Activated CD4-positive, alpha-beta memory T cell treated with anti-CD3 and anti-CD28 coated beads for 36 hours (primary cell): ENCODE measurements at regions not wholly inside any gene's neighbourhood (a gene's known extent, or its start where the extent isn't known, plus 50 kb on each side); places are given as distances from the start of the nearest gene placed in this dataset.

Experiments used
- CTCF ChIA-PET: fragments of 350-600 bp; sonication (Branson Sonifier 250); formaldehyde crosslinking; loops from one replicate; lab custom pipeline; 2021; ENCODE audit warnings: antibody characterized with exemption, inconsistent platforms; lab: Charles Lee
- POLR2A ChIA-PET: fragments of 350-600 bp; sonication (Branson Sonifier 250); formaldehyde crosslinking; loops from one replicate; lab custom pipeline; 2021; ENCODE audit warnings: antibody characterized with exemption; lab: Charles Lee
- DNase-seq: peaks from one replicate; pipeline ENCODE4 v3.0.0-alpha.2; 2020
- H3K27ac Mint-ChIP-seq: one replicate; pipeline ENCODE4 v1.8.0; 2021; ENCODE audit warnings: mixed read lengths
- H3K27me3 Mint-ChIP-seq: one replicate; pipeline ENCODE4 v1.8.0; 2021; ENCODE audit warnings: mixed read lengths
- H3K36me3 Mint-ChIP-seq: one replicate; pipeline ENCODE4 v1.8.0; 2021; ENCODE audit warnings: mixed read lengths
- H3K4me1 Mint-ChIP-seq: one replicate; pipeline ENCODE4 v1.8.0; 2021; ENCODE audit warnings: low read depth, mixed read lengths
- H3K4me3 Mint-ChIP-seq: one replicate; pipeline ENCODE4 v1.8.0; 2021; ENCODE audit warnings: mild to moderate bottlenecking, mixed read lengths
- H3K9me3 Mint-ChIP-seq: one replicate; pipeline ENCODE4 v1.8.0; 2021; ENCODE audit warnings: mixed read lengths
- intact Hi-C: fragments of 100-400 bp; cut with micrococcal nuclease; formaldehyde crosslinking; loops from one replicate; pipeline ENCODE4 v1.15.1; 2023

GRCh38 chr18:11432360-11432811 is 177.0 kb upstream of the SLC35G4 start:
- no peak for DNase-seq
- intact Hi-C loops, result no loop called here
- no peaks in the 10 kb centered on the region for H3K4me1 Mint-ChIP-seq
- no peaks in the 10 kb centered on the region for H3K36me3 Mint-ChIP-seq
- H3K27ac Mint-ChIP-seq, result no peak overlapping the region
- ChIA-PET POLR2A (no interaction called here), CTCF (no interaction called here)
- H3K9me3 Mint-ChIP-seq, result no peaks in the 10 kb centered on the region
- no peak overlapping the region for H3K4me3 Mint-ChIP-seq
- H3K27me3 Mint-ChIP-seq, result peaks cover 2% of the 10 kb centered on the region

DNA sequence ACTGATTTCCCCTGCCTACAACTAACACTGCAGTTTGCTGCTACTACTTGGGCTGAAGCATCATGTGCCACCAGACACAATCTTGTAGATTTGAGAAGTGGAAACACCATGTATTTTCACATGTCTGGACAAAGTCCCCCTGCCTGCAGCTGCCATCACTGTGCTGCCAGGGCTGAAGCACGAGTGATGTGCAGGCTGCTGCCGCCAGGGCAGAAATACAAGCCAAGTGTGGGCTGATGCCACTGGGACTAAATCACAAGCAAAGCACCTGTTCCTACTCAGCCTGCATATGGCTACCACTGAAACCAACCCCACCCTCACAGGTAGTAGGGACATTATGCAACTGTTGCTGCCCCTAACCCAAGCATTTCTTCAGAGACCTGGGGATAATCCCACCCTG is 179.5 kb upstream of the SLC35G4 start:
- no peaks in the 10 kb centered on the region for H3K4me1 Mint-ChIP-seq
- H3K4me3 Mint-ChIP-seq, result no peak overlapping the region
- H3K27ac Mint-ChIP-seq, result no peak overlapping the region
- intact Hi-C loops, result no loop called here
- CTCF ChIA-PET, result no interaction called here
- H3K36me3 Mint-ChIP-seq, result no peaks in the 10 kb centered on the region
- H3K27me3 Mint-ChIP-seq, result peaks cover 2% of the 10 kb centered on the region
- no peaks in the 10 kb centered on the region for H3K9me3 Mint-ChIP-seq
- POLR2A ChIA-PET, result no interaction called here
- no peak for DNase-seq

- Mint-ChIP-seq H3K9me3 (no peaks in the 10 kb centered on the region), H3K27ac (no peak overlapping the region), H3K4me3 (no peak overlapping the region), H3K27me3 (no peaks in the 10 kb centered on the region), H3K36me3 (no peaks in the 10 kb centered on the region), H3K4me1 (no peaks in the 10 kb centered on the region)
- DNase-seq, result no peak
- POLR2A ChIA-PET, result no interaction called here
- intact Hi-C loops, result no loop called here
- CTCF ChIA-PET, result no interaction called here
These were observed 184.2 kb upstream of the SLC35G4 start for GRCh38 chr18:11425211-11425610.

DNA sequence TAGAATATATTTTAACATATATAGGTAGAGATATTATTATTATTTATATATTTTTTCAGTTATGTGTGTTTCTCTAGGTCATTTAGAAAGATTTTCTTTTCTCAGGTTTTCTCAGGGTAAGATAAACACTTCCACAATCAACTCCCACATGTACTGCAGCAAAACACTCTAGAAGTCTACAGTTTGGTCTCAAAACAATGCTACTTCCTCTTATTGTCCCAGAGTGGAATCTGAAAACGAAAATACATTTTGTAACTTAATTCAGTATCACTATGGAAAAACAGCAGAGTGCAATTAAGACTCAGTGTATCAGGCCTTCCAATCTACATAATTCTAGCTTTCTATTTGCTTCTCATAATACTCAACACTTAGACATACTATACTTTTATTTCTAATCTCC is 190.1 kb upstream of the SLC35G4 start:
- intact Hi-C loops, result no loop called here
- Mint-ChIP-seq H3K4me1 (no peaks in the 10 kb centered on the region), H3K27ac (no peak overlapping the region), H3K27me3 (no peaks in the 10 kb centered on the region), H3K36me3 (no peaks in the 10 kb centered on the region), H3K9me3 (no peaks in the 10 kb centered on the region), H3K4me3 (no peak overlapping the region)
- ChIA-PET CTCF (no interaction called here), POLR2A (no interaction called here)
- no peak for DNase-seq

DNA sequence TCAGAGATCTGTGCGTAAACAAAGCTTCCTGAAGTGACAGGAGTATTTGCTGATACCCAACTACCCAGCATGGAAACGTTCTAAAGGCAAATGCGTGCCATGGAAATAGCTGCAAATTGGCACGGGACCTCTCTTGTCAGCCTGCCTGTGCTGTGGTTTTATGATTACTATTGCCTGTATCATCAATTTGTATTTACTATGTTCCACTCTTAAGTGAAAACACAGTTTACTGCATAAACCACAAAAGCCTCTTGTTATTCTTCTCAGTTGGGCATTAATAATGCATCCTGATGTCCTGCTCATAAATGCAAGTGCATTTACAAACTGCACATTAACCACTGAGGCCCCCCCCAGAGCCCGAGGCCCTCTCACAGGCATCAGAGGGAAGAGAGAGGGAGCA is 196.6 kb upstream of the SLC35G4 start:
- no peaks in the 10 kb centered on the region for H3K4me1 Mint-ChIP-seq
- no peak overlapping the region for H3K4me3 Mint-ChIP-seq
- no peak for DNase-seq
- H3K36me3 Mint-ChIP-seq, result no peaks in the 10 kb centered on the region
- intact Hi-C loops, result no loop called here
- H3K27ac Mint-ChIP-seq, result no peak overlapping the region
- H3K27me3 Mint-ChIP-seq, result peaks cover 3% of the 10 kb centered on the region
- CTCF ChIA-PET, result no interaction called here
- no peaks in the 10 kb centered on the region for H3K9me3 Mint-ChIP-seq
- POLR2A ChIA-PET, result no interaction called here

DNA sequence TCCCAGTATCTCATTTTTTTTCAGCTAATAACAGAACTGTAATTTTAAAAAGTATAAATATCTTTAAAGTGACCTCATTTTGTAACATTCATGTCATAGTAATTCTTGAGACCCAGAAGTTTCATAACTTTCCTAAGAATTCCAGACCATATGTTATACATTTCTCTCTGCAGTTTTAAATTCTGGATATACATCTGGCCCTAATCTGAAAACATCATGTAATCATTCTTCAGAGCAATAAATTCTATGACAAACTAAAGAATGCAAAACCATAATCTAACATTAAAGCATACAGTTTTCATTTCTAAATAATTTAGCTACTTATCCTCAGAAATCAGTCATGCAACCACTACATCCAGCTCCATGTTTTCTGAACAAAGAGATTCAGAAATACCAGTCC is 198.3 kb upstream of the SLC35G4 start:
- DNase-seq, result no peak
- H3K4me3 Mint-ChIP-seq, result no peak overlapping the region
- H3K9me3 Mint-ChIP-seq, result no peaks in the 10 kb centered on the region
- peaks cover 3% of the 10 kb centered on the region for H3K27me3 Mint-ChIP-seq
- H3K4me1 Mint-ChIP-seq, result no peaks in the 10 kb centered on the region
- H3K27ac Mint-ChIP-seq, result no peak overlapping the region
- intact Hi-C loops, result no loop called here
- POLR2A ChIA-PET, result no interaction called here
- no peaks in the 10 kb centered on the region for H3K36me3 Mint-ChIP-seq
- CTCF ChIA-PET, result no interaction called here

DNA sequence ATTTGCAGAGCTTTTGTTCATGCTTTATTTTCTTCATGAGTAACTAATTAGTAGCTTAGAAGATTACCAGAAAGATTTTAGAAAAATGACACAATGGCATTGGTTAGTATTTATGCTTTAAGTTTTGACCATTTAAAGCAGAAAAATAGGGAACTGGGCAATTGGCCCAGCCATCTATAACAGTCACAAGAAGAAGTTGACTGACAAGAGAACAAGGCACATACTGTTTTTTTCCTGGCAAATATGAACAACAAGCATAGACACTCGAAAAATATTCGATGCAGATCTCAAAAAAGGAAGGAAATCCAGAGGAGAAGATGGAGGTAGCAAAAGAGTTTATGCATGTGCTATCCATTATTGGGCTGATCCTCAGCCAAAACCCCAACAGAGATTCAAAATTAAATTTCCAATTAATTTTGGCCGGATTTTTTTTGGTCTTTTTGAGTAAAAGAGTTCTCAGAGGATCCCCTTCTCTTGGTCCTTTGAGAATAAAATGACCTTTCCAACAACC is 200.8 kb upstream of the SLC35G4 start:
- Mint-ChIP-seq H3K27me3 (peaks cover 3% of the 10 kb centered on the region), H3K36me3 (no peaks in the 10 kb centered on the region), H3K9me3 (no peaks in the 10 kb centered on the region), H3K27ac (no peak overlapping the region), H3K4me3 (no peak overlapping the region), H3K4me1 (no peaks in the 10 kb centered on the region)
- POLR2A ChIA-PET, result no interaction called here
- CTCF ChIA-PET, result no interaction called here
- DNase-seq, result no peak
- intact Hi-C loops, result no loop called here

DNA sequence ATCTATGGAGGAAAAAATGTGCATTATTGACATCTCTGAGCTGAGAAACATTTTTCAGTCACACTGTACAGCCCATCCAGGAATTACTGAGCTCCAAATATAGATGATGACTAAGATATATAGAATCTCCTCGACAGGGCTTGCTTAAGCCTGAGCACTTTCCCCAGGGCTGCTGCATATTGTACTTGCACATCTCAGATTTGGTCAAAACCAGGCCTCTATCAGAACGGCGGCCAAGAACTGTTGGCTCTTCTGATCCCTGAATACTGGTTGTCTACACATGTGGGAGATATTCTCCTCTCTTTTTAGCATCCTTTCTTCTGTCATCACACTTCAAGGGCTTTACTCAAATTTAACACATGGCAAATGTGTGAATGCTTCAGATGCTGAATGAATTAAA is 201.5 kb upstream of the SLC35G4 start:
- Mint-ChIP-seq H3K36me3 (no peaks in the 10 kb centered on the region), H3K9me3 (no peaks in the 10 kb centered on the region), H3K4me3 (no peak overlapping the region), H3K27ac (no peak overlapping the region), H3K27me3 (peaks cover 3% of the 10 kb centered on the region), H3K4me1 (no peaks in the 10 kb centered on the region)
- intact Hi-C loops, result no loop called here
- CTCF ChIA-PET, result no interaction called here
- DNase-seq, result no peak
- POLR2A ChIA-PET, result no interaction called here

GRCh38 chr18:11405804-11406203 is 203.6 kb upstream of the SLC35G4 start:
- ChIA-PET CTCF (no interaction called here), POLR2A (no interaction called here)
- DNase-seq, result no peak
- Mint-ChIP-seq H3K4me1 (no peaks in the 10 kb centered on the region), H3K27ac (no peak overlapping the region), H3K9me3 (no peaks in the 10 kb centered on the region), H3K4me3 (no peak overlapping the region), H3K36me3 (no peaks in the 10 kb centered on the region), H3K27me3 (no peaks in the 10 kb centered on the region)
- intact Hi-C loops, result no loop called here

DNA sequence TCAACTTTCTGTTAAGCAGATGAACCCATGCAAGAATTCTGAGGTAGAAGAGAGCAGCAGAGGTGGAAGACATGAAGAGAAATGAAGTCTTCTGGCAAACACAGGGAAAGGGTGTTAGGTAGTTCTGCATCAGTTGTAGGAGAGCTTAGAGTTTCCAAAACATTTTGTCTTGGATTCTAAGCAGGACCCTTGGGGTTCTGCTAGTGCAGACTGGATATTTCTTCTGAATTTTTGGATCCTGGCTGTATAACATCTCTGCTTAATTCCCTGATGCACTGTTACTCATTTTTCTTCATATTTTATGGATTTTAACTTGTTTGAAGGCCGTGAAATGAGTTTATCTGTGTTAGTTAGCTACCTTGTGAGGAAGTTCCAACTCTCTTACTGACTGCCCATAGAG is 208.7 kb upstream of the SLC35G4 start:
- DNase-seq, result no peak
- ChIA-PET POLR2A (no interaction called here), CTCF (no interaction called here)
- Mint-ChIP-seq H3K4me3 (no peak overlapping the region), H3K36me3 (no peaks in the 10 kb centered on the region), H3K4me1 (no peaks in the 10 kb centered on the region), H3K9me3 (no peaks in the 10 kb centered on the region), H3K27me3 (no peaks in the 10 kb centered on the region), H3K27ac (no peak overlapping the region)
- intact Hi-C loops, result no loop called here

GRCh38 chr18:11398625-11399024 is 210.8 kb upstream of the SLC35G4 start:
- H3K4me3 Mint-ChIP-seq, result no peak overlapping the region

GRCh38 chr18:11392980-11393885 is 216.2 kb upstream of the SLC35G4 start:
- POLR2A ChIA-PET, result no interaction called here
- Mint-ChIP-seq H3K9me3 (no peaks in the 10 kb centered on the region), H3K27me3 (no peaks in the 10 kb centered on the region), H3K4me3 (no peak overlapping the region), H3K36me3 (no peaks in the 10 kb centered on the region), H3K27ac (no peak overlapping the region), H3K4me1 (no peaks in the 10 kb centered on the region)
- intact Hi-C loops, result no loop called here
- CTCF ChIA-PET, result no interaction called here
- DNase-seq, result no peak

More at GRCh38 chr18:11398625-11399024, 210.8 kb upstream of the SLC35G4 start:
- H3K9me3 Mint-ChIP-seq, result no peaks in the 10 kb centered on the region
- no peaks in the 10 kb centered on the region for H3K36me3 Mint-ChIP-seq
- ChIA-PET CTCF (no interaction called here), POLR2A (no interaction called here)
- H3K4me1 Mint-ChIP-seq, result no peaks in the 10 kb centered on the region
- no peak for DNase-seq
- intact Hi-C loops, result no loop called here
- no peak overlapping the region for H3K27ac Mint-ChIP-seq
- no peaks in the 10 kb centered on the region for H3K27me3 Mint-ChIP-seq

- DNase-seq, result no peak
- POLR2A ChIA-PET, result no interaction called here
- no peaks in the 10 kb centered on the region for H3K27me3 Mint-ChIP-seq
- no peaks in the 10 kb centered on the region for H3K4me1 Mint-ChIP-seq
- H3K27ac Mint-ChIP-seq, result no peak overlapping the region
- no peaks in the 10 kb centered on the region for H3K9me3 Mint-ChIP-seq
- no peaks in the 10 kb centered on the region for H3K36me3 Mint-ChIP-seq
- intact Hi-C loops, result no loop called here
- CTCF ChIA-PET, result no interaction called here
- no peak overlapping the region for H3K4me3 Mint-ChIP-seq
These were observed 217.1 kb upstream of the SLC35G4 start for GRCh38 chr18:11392292-11392691.
